ENCODE measurements at regions not wholly inside any gene's neighbourhood (a gene's known extent, or its start where the extent isn't known, plus 50 kb on each side); places are given as distances from the start of the nearest gene placed in this dataset.
"Not testable (repeated sequence)": the region's sequence is repeated elsewhere in the genome, so short reads cannot be mapped to it uniquely, and the experiment has no call there.

GRCh38 chrX:130545796-130546195 is 144.0 kb downstream of the RBMX2 start:
- ChIA-PET POLR2A (no interaction called here), CTCF (no interaction called here), RAD21 (ENCODE audit: low non-redundant PET in 1 of 2, low total read pairs in 2 of 2, uncharacterized antibody in 2 of 2, unreplicated experiment in 2 of 2) (no interaction called here)
- Histone ChIP-seq H3K4me2 (ENCODE audit: low read length) (no peak overlapping the region), H3K27me3 (ENCODE audit: insufficient read depth, low read length) (no peaks in the 10 kb centered on the region), H3K79me2 (ENCODE audit: insufficient read depth, low read length) (no peaks in the 10 kb centered on the region), H3K36me3 (ENCODE audit: control insufficient read depth in 1 of 2, insufficient read depth in 2 of 2, low read length in 2 of 2) (no peaks in the 10 kb centered on the region), H2AFZ (ENCODE audit: low read depth, low read length, poor library complexity, severe bottlenecking) (no peak overlapping the region), H3K4me3 (replicated peaks in 1 of 2; ENCODE audit: low read depth in 1 of 2, low read length in 2 of 2) (no peak overlapping the region), H3K9me3 (ENCODE audit: control insufficient read depth in 1 of 2, insufficient read depth in 1 of 2, low read depth in 1 of 2, low read length in 2 of 2) (no peaks in the 10 kb centered on the region), H3K4me1 (ENCODE audit: control insufficient read depth in 1 of 2, insufficient read depth in 2 of 2, low read length in 2 of 2) (no peaks in the 10 kb centered on the region), H4K20me1 (ENCODE audit: insufficient read depth) (no peaks in the 10 kb centered on the region), H3K9ac (ENCODE audit: low read length) (no peak overlapping the region), H3K27ac (ENCODE audit: low read depth, low read length) (no peak overlapping the region), H3K9me2 (ENCODE audit: insufficient read depth) (no peaks in the 10 kb centered on the region)
- TF ChIP-seq JUND (IDR thresholded peaks at IDR 0.05) = no peak
- no peak for TF ChIP-seq EZH2phosphoT487 (IDR thresholded peaks at IDR 0.05; ENCODE audit: borderline replicate concordance)
- no peak for TF ChIP-seq SP1 (IDR thresholded peaks at IDR 0.05; ENCODE audit: low read depth)
- TF ChIP-seq TCF7L2 (IDR thresholded peaks at IDR 0.05; ENCODE audit: borderline replicate concordance, extremely low read depth, insufficient read depth, insufficient read length) = no peak
- no peak for TF ChIP-seq EZH2 (IDR thresholded peaks at IDR 0.05)
- TF ChIP-seq SRF (IDR thresholded peaks at IDR 0.05; ENCODE audit: low read depth) = no peak
- TF ChIP-seq RAD21 (IDR thresholded peaks at IDR 0.05; ENCODE audit: low read depth) = no peak
- TF ChIP-seq ZBTB33 (IDR thresholded peaks at IDR 0.05; ENCODE audit: extremely low read depth, insufficient replicate concordance, low read length) = no peak
- DNase-seq (ENCODE audit: low read depth, low spot score) (no peak), ATAC-seq (no peak)
- BruUV-seq (replicated peaks) = no TSS peak
- intact Hi-C loops (cut with micrococcal nuclease) = no loop called here

- H3K36me3 ChIP-seq (ENCODE audit: control insufficient read depth in 1 of 2, insufficient read depth in 2 of 2, low read length in 2 of 2); ATAC-seq; H3K4me1 ChIP-seq (ENCODE audit: control insufficient read depth in 1 of 2, insufficient read depth in 2 of 2, low read length in 2 of 2); POLR2A ChIA-PET; H3K9me2 ChIP-seq (ENCODE audit: insufficient read depth); H3K9ac ChIP-seq (ENCODE audit: low read length); H3K27me3 ChIP-seq (ENCODE audit: insufficient read depth, low read length); H3K79me2 ChIP-seq (ENCODE audit: insufficient read depth, low read length); H3K27ac ChIP-seq (ENCODE audit: low read depth, low read length); DNase-seq (ENCODE audit: low read depth, low spot score); BruUV-seq (replicated peaks); RAD21 ChIA-PET (ENCODE audit: low non-redundant PET in 1 of 2, low total read pairs in 2 of 2, uncharacterized antibody in 2 of 2, unreplicated experiment in 2 of 2); H3K4me3 ChIP-seq (replicated peaks in 1 of 2; ENCODE audit: low read depth in 1 of 2, low read length in 2 of 2); H3K4me2 ChIP-seq (ENCODE audit: low read length); intact Hi-C loops (cut with micrococcal nuclease); H4K20me1 ChIP-seq (ENCODE audit: insufficient read depth); H3K9me3 ChIP-seq (ENCODE audit: control insufficient read depth in 1 of 2, insufficient read depth in 1 of 2, low read depth in 1 of 2, low read length in 2 of 2); H2AFZ ChIP-seq (ENCODE audit: low read depth, low read length, poor library complexity, severe bottlenecking): not testable (repeated sequence)
- CTCF ChIA-PET = interaction anchor here (1.3 to 2.4 kb wide), 2 partner anchors 10 to 26 kb away, joined by 3 to 10 read pairs; no protein-coding TSS in a partner anchor
Measured at GRCh38 chrX:130549382-130549781, 147.6 kb downstream of the RBMX2 start.
